ENCODE measurements at regions not wholly inside any gene's neighbourhood (a gene's known extent, or its start where the extent isn't known, plus 50 kb on each side); places are given as distances from the start of the nearest gene placed in this dataset.

DNA sequence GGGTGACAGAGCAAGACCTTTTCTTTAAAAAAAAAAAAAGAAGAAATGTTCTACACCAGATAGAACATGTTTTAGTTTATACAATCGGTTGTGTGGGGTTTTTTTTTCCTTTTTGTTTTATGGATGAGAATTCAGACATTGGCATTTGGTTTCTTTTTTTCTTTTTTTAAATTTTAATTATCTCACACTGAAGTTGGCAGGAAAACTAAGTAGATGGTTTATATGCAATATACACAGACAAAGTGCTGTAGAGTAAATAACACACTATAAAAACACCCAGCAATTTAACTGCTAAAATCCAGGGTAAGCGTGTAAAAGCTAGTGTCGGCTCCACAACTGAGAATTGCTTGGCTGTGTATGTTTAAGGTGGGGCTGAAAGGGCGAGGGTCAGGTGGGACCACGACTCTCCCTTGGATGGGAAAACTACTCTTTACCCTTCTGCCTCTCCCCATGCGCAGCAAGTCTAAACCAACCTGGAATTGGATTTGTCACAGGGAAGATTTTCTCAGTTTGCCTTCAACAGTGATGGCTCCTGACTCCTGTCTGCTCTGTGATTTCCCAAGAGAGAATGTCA, 147.1 kb upstream of the MARCKS start:
- no peak for TF ChIP-seq CTCF (conservative IDR thresholded peaks at IDR 0.05)
- no peak for TF ChIP-seq ZFX (IDR thresholded peaks at IDR 0.05)

All from C4-2B (cell line).